Psoas muscle (tissue), 7 donors: ENCODE measurements at regions not wholly inside any gene's neighbourhood (a gene's known extent, or its start where the extent isn't known, plus 50 kb on each side); places are given as distances from the start of the nearest gene placed in this dataset.

ENCODE experiments used
- ATAC-seq, 4 donors: fragments of 200-7000 bp; cut with Tn5 transposase; one replicate each; pipeline ENCODE4 v1.9.1; 2020; ENCODE audit warnings: moderate library complexity in 3 of 4, mild to moderate bottlenecking in 2 of 4
- DNase-seq, 2 donors: peaks; one replicate each; pipeline ENCODE4 v3.0.0-alpha.2; 2020
- H3K27ac ChIP-seq: fragments of 200-600 bp; one replicate; pipeline ENCODE4 v1.8.0; 2022
- H3K27me3 ChIP-seq, 3 donors: fragments of 200-600 bp in 1 of 3; one replicate each; pipeline versions ENCODE4 v1.6.1 to v1.8.0; 2013 to 2022; ENCODE audit warnings: low read length in 2 of 3, mild to moderate bottlenecking in 2 of 3, moderate library complexity in 1 of 3; ENCODE audit not compliant: insufficient read depth in 3 of 3
- H3K36me3 ChIP-seq, 2 donors: fragments of 200-600 bp in 1 of 2; one replicate each; pipeline versions ENCODE4 v1.6.1 to v1.8.0; 2013 to 2022; ENCODE audit warnings: low read depth in 1 of 2, mild to moderate bottlenecking in 1 of 2, moderate library complexity in 1 of 2; ENCODE audit not compliant: insufficient read depth in 1 of 2
- H3K4me1 ChIP-seq: fragments of 200-600 bp; one replicate; pipeline ENCODE4 v1.8.0; 2022
- H3K4me3 ChIP-seq: fragments of 200-600 bp; one replicate; pipeline ENCODE4 v1.8.0; 2022; ENCODE audit warnings: mild to moderate bottlenecking
- H3K9me3 ChIP-seq: fragments of 200-600 bp; one replicate; pipeline ENCODE4 v1.8.0; 2022
- WGBS, 3 donors: extraction: QIAGEN DNeasy Blood & Tissue Kit; methylation state at CpG; one replicate each; pipeline versions ENCODE4 v1.1.6 to v1.1.7; 2013; 5-methylcytosine and 5-hydroxymethylcytosine counted together
- intact Hi-C, 2 donors: fragments of 100-400 bp; cut with DNase I; formaldehyde crosslinking; loops; one replicate each; pipeline versions ENCODE4 v1.11.0 to v1.14.2; 2022
- TF ChIP-seq, protein P1 (sequence below): fragments of 200-600 bp; IDR thresholded peaks from one replicate; pipeline ENCODE4 v1.8.0; 2022; ENCODE audit warnings: antibody characterized with exemption
- donor health status: healthy with polysubstance abuse.
- donor health status: DM: no; HTN: no; CAD: no; lungs with moderate emphysema.
- donor health status: Bipolar disorder and iron deficiency.
- donor health status: healthy.
- donor health status: DM: yes; HTN: yes; CAD: no.
- donor health status: DM: no; HTN: no; CAD: no.
- donor health status: DM: yes; HTN: yes; CAD: no.

DNA sequence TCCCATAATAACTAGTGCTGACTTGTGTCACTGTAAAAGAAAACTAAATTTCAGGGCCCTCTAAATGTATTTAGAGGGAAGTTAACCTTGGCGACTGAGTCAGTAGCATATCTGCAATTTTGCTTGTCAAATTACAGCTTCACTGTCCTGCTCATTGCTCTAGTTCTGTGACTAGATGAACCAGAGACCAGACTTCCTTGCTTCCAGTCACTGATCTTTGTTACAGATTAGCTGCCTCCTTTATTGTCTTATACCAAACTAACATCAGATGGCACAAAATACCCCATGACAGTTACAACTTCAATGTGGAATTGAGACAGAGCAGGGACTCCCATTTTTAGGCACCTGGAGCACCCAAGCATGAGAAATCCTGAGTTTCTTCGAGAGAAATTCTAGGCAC lies 79.9 kb upstream of the POM121L12 start:
- intact Hi-C loops, result no loop called here
- H3K27me3 ChIP-seq, result no peaks in the 10 kb centered on the region
- TF ChIP-seq, protein P1, sequence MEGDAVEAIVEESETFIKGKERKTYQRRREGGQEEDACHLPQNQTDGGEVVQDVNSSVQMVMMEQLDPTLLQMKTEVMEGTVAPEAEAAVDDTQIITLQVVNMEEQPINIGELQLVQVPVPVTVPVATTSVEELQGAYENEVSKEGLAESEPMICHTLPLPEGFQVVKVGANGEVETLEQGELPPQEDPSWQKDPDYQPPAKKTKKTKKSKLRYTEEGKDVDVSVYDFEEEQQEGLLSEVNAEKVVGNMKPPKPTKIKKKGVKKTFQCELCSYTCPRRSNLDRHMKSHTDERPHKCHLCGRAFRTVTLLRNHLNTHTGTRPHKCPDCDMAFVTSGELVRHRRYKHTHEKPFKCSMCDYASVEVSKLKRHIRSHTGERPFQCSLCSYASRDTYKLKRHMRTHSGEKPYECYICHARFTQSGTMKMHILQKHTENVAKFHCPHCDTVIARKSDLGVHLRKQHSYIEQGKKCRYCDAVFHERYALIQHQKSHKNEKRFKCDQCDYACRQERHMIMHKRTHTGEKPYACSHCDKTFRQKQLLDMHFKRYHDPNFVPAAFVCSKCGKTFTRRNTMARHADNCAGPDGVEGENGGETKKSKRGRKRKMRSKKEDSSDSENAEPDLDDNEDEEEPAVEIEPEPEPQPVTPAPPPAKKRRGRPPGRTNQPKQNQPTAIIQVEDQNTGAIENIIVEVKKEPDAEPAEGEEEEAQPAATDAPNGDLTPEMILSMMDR, result no peak
- H3K9me3 ChIP-seq, result no peaks in the 10 kb centered on the region
- no peak overlapping the region for H3K27ac ChIP-seq
- DNase-seq (no peak), ATAC-seq (no peak)
- 80 to 93% (median 88%) methylated on average over 2 of the region's 2 CpGs for WGBS, 3 donors
- H3K36me3 ChIP-seq, result no peaks in the 10 kb centered on the region
- no peaks in the 10 kb centered on the region for H3K4me1 ChIP-seq
- no peak overlapping the region for H3K4me3 ChIP-seq

- ATAC-seq (no peak), DNase-seq (no peak)
- TF ChIP-seq, protein P1, result no peak
- intact Hi-C loops, result no loop called here
- H3K27ac ChIP-seq, result no peak overlapping the region
- H3K4me3 ChIP-seq, result no peak overlapping the region
- WGBS, 3 donors, result 64 to 65% (median 64%) methylated on average over 2 of the region's 2 CpGs
- H3K4me1 ChIP-seq, result no peaks in the 10 kb centered on the region
- H3K27me3 ChIP-seq, result no peaks in the 10 kb centered on the region
- H3K36me3 ChIP-seq, result no peaks in the 10 kb centered on the region
- H3K9me3 ChIP-seq, result no peaks in the 10 kb centered on the region
Measured at GRCh38 chr7:52944921-52945320, 90.5 kb upstream of the POM121L12 start.

- intact Hi-C loops, result no loop called here
- no peak for ATAC-seq
Measured at GRCh38 chr7:52940481-52940880, 95.0 kb upstream of the POM121L12 start.

DNA sequence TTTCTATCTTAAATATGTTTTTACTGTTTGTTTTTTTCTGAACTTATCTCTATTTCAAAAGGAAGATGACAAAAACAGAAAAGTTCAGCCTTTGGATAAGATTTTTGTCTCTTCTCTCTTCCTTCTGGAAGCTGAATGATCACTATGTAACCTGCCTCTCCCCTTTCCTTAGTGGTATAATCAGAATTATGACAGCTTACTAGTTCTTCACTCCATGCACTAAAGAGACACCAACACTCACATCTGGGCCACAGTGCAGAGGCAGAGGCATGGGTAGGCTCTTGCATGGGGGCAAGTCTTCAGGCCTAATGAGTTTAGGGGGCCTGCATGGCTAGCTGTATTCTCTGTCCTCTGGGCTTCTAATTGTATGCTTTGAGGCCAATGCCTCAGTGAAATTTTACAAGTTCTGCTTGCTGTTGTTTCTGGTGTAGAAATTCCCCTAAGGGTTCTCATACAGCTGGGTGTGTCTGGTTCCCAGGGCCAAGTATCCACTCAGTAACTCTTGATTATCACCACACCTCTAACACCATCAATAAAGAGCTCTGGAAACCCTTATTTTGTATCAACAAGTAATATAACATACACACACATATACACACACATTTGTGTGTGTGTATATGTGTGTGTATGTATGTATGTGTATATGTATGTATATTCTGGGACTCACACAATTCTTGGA lies 96.8 kb upstream of the POM121L12 start:
- Histone ChIP-seq H3K9me3 (no peaks in the 10 kb centered on the region), H3K4me3 (no peak overlapping the region), H3K4me1 (no peaks in the 10 kb centered on the region), H3K27me3 (no peaks in the 10 kb centered on the region), H3K36me3 (no peaks in the 10 kb centered on the region), H3K27ac (no peak overlapping the region)
- ATAC-seq (no peak), DNase-seq (no peak)
- intact Hi-C loops, result no loop called here
- TF ChIP-seq, protein P1, result no peak

More at GRCh38 chr7:52940481-52940880, 95.0 kb upstream of the POM121L12 start:
- DNase-seq, result no peak
- Histone ChIP-seq H3K9me3 (no peaks in the 10 kb centered on the region), H3K4me3 (no peak overlapping the region), H3K27me3 (no peaks in the 10 kb centered on the region), H3K4me1 (no peaks in the 10 kb centered on the region), H3K36me3 (no peaks in the 10 kb centered on the region), H3K27ac (no peak overlapping the region)
- TF ChIP-seq, protein P1, result no peak
- WGBS, 3 donors, result 13 to 21% (median 15%) methylated on average over 3 of the region's 3 CpGs

GRCh38 chr7:52936750-52937149 lies 98.7 kb upstream of the POM121L12 start:
- H3K27ac ChIP-seq, result no peak overlapping the region
- TF ChIP-seq, protein P1, result no peak
- DNase-seq, result no peak
- H3K9me3 ChIP-seq, result no peaks in the 10 kb centered on the region
- ATAC-seq, result no peak
- H3K4me3 ChIP-seq, result no peak overlapping the region
- H3K27me3 ChIP-seq, result no peaks in the 10 kb centered on the region
- intact Hi-C loops, result no loop called here
- WGBS, 3 donors, result 24 to 31% (median 30%) methylated on average over 2 of the region's 2 CpGs
- H3K4me1 ChIP-seq, result no peaks in the 10 kb centered on the region
- H3K36me3 ChIP-seq, result no peaks in the 10 kb centered on the region
